ENCODE measurements at regions not wholly inside any gene's neighbourhood (a gene's known extent, or its start where the extent isn't known, plus 50 kb on each side); places are given as distances from the start of the nearest gene placed in this dataset.

DNA sequence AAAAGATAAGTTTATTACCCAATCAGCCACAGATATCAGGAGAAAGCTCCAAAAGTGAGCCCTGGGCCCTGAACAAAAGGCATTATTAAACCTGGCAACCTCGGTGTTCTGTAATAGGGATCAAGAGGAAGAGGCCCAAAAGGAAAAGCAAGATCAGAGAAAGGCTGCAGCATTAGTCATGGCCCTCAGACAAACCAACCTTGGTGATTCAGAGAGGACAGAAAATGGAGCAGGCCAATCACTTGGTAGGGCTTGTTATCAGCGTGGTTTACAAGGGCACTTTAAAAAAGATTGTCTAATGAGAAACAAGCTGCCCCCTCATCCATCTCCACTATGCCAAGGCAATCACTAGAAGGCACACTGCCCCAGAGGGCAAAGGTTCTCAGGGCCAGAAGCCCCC is 75.7 kb downstream of the AGTR2 start:
- H3K4me1 ChIP-seq (ENCODE audit: control insufficient read depth, extremely low read depth, insufficient read depth, low read length): no peaks in the 10 kb centered on the region
- H3K4me2 ChIP-seq (ENCODE audit: insufficient read depth, low read length): no peak overlapping the region
- TF ChIP-seq POLR2AphosphoS5 (IDR thresholded peaks at IDR 0.05; ENCODE audit: insufficient read depth, low read depth, low read length) (no peak), JUN (IDR thresholded peaks at IDR 0.05; ENCODE audit: borderline replicate concordance, insufficient read depth, insufficient read length, low read depth) (no peak), CTCF (IDR thresholded peaks at IDR 0.05; ENCODE audit: extremely low read depth in 1 of 2, insufficient read depth in 1 of 2, low read depth in 1 of 2, low read length in 2 of 2) (no peak), EZH2 (IDR thresholded peaks at IDR 0.05; ENCODE audit: borderline replicate concordance, low read depth, low read length, severe bottlenecking) (no peak), FOS (IDR thresholded peaks at IDR 0.05; ENCODE audit: borderline replicate concordance, insufficient read depth, low read length) (no peak), MYC (IDR thresholded peaks at IDR 0.05; ENCODE audit: low read depth, low read length) (no peak), MAX (IDR thresholded peaks at IDR 0.05; ENCODE audit: insufficient read depth, insufficient read length) (no peak), POLR2A (IDR thresholded peaks at IDR 0.05; ENCODE audit: low read depth, low read length) (no peak), GATA2 (IDR thresholded peaks at IDR 0.05; ENCODE audit: insufficient read depth, insufficient read length, low read depth, low read length) (no peak)
- DNase-seq (ENCODE audit: low read depth, low spot score) (no peak), FAIRE-seq (no peak)
- H3K79me2 ChIP-seq (ENCODE audit: control insufficient read depth, insufficient read depth, low read length): no peaks in the 10 kb centered on the region
- no peak overlapping the region for H2AFZ ChIP-seq (ENCODE audit: low read depth, low read length)
- BruUV-seq (replicated peaks): no TSS peak
- dilution Hi-C loops (cut with MboI; ENCODE audit: extremely low pct_ligation_motif_present, low sequenced_read_pairs): no loop called here
- H3K27ac ChIP-seq (ENCODE audit: insufficient read depth, low read depth, low read length): no peak overlapping the region
- H3K9me1 ChIP-seq (replicated peaks; ENCODE audit: control insufficient read depth, extremely low read depth, insufficient read depth, low read length): no peaks in the 10 kb centered on the region
- H3K27me3 ChIP-seq (ENCODE audit: control insufficient read depth in 2 of 2, insufficient read depth in 2 of 2, low read length in 2 of 2): no peaks in the 10 kb centered on the region
- no peak overlapping the region for H3K9ac ChIP-seq (replicated peaks; ENCODE audit: extremely low read depth, insufficient read depth, low read length)
- POLR2A ChIA-PET: no interaction called here
- no peaks in the 10 kb centered on the region for H3K9me3 ChIP-seq (replicated peaks; ENCODE audit: control insufficient read depth, insufficient read depth, low read length)
- no peaks in the 10 kb centered on the region for H4K20me1 ChIP-seq (replicated peaks; ENCODE audit: control insufficient read depth, extremely low read depth, insufficient read depth, low read length)
- intact Hi-C loops (cut with micrococcal nuclease): no loop called here
- CTCF ChIA-PET: no interaction called here
- no peak overlapping the region for H3K4me3 ChIP-seq (replicated peaks in 1 of 3; ENCODE audit: insufficient read depth in 1 of 3, low read depth in 1 of 3, low read length in 3 of 3)
- H3K36me3 ChIP-seq (ENCODE audit: control insufficient read depth in 2 of 2, extremely low read depth in 1 of 2, insufficient read depth in 2 of 2, low read length in 2 of 2): no peaks in the 10 kb centered on the region

All from endothelial cell of umbilical vein (primary cell).